ENCODE measurements at regions not wholly inside any gene's neighbourhood (a gene's known extent, or its start where the extent isn't known, plus 50 kb on each side); places are given as distances from the start of the nearest gene placed in this dataset.

- TF ChIP-seq, protein P1, sequence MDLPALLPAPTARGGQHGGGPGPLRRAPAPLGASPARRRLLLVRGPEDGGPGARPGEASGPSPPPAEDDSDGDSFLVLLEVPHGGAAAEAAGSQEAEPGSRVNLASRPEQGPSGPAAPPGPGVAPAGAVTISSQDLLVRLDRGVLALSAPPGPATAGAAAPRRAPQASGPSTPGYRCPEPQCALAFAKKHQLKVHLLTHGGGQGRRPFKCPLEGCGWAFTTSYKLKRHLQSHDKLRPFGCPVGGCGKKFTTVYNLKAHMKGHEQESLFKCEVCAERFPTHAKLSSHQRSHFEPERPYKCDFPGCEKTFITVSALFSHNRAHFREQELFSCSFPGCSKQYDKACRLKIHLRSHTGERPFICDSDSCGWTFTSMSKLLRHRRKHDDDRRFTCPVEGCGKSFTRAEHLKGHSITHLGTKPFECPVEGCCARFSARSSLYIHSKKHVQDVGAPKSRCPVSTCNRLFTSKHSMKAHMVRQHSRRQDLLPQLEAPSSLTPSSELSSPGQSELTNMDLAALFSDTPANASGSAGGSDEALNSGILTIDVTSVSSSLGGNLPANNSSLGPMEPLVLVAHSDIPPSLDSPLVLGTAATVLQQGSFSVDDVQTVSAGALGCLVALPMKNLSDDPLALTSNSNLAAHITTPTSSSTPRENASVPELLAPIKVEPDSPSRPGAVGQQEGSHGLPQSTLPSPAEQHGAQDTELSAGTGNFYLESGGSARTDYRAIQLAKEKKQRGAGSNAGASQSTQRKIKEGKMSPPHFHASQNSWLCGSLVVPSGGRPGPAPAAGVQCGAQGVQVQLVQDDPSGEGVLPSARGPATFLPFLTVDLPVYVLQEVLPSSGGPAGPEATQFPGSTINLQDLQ (CRISPR knock-in tag; IDR thresholded peaks at IDR 0.05) = no peak
- TF ChIP-seq MYC (CRISPR knock-in tag; IDR thresholded peaks at IDR 0.05; ENCODE audit: borderline replicate concordance) (no peak), ZNF530 (CRISPR knock-in tag; IDR thresholded peaks at IDR 0.05; ENCODE audit: low read depth) (no peak)
Observed at GRCh38 chr2:78782196-78782595, 243.3 kb upstream of the REG3G start (continued).

- no peaks in the 10 kb centered on the region for H3K4me1 ChIP-seq (ENCODE audit: insufficient read depth, low read length)
- TF ChIP-seq, protein P2, sequence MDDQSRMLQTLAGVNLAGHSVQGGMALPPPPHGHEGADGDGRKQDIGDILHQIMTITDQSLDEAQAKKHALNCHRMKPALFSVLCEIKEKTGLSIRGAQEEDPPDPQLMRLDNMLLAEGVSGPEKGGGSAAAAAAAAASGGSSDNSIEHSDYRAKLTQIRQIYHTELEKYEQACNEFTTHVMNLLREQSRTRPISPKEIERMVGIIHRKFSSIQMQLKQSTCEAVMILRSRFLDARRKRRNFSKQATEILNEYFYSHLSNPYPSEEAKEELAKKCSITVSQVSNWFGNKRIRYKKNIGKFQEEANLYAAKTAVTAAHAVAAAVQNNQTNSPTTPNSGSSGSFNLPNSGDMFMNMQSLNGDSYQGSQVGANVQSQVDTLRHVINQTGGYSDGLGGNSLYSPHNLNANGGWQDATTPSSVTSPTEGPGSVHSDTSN (CRISPR knock-in tag; IDR thresholded peaks at IDR 0.05; ENCODE audit: borderline replicate concordance) = no peak
- TF ChIP-seq BRCA1 (CRISPR knock-in tag; IDR thresholded peaks at IDR 0.05) (no peak), ZMAT3 (CRISPR knock-in tag; conservative IDR thresholded peaks at IDR 0.05) (no peak), ATF6 (CRISPR knock-in tag; conservative IDR thresholded peaks at IDR 0.05) (no peak), ZNF383 (CRISPR knock-in tag; IDR thresholded peaks at IDR 0.05; ENCODE audit: borderline replicate concordance) (no peak)
- TF ChIP-seq, protein P3, sequence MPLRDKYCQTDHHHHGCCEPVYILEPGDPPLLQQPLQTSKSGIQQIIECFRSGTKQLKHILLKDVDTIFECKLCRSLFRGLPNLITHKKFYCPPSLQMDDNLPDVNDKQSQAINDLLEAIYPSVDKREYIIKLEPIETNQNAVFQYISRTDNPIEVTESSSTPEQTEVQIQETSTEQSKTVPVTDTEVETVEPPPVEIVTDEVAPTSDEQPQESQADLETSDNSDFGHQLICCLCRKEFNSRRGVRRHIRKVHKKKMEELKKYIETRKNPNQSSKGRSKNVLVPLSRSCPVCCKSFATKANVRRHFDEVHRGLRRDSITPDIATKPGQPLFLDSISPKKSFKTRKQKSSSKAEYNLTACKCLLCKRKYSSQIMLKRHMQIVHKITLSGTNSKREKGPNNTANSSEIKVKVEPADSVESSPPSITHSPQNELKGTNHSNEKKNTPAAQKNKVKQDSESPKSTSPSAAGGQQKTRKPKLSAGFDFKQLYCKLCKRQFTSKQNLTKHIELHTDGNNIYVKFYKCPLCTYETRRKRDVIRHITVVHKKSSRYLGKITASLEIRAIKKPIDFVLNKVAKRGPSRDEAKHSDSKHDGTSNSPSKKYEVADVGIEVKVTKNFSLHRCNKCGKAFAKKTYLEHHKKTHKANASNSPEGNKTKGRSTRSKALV (CRISPR knock-in tag; IDR thresholded peaks at IDR 0.05) = no peak
Observed at GRCh38 chr2:78811955-78812610, 213.4 kb upstream of the REG3G start.

More at GRCh38 chr2:78811955-78812610, 213.4 kb upstream of the REG3G start:
- no peak overlapping the region for H3K9ac ChIP-seq (ENCODE audit: insufficient read depth, low read depth, low read length)
- no peaks in the 10 kb centered on the region for H3K36me3 ChIP-seq (replicated peaks in 1 of 2; ENCODE audit: control insufficient read depth in 1 of 2, insufficient read depth in 2 of 2, low read length in 2 of 2)
- ChIA-PET CTCF (ENCODE audit: low intra/inter-chr PET ratio, low total read pairs) (no interaction called here), POLR2A (no interaction called here)
- H3K27ac ChIP-seq (ENCODE audit: extremely low read length, insufficient read depth, low read length) = no peak overlapping the region
- no peak for ATAC-seq
- H3K27me3 ChIP-seq (ENCODE audit: control insufficient read depth in 1 of 2, insufficient read depth in 2 of 2, low read length in 2 of 2) = peaks cover 0 to under 1% of the 10 kb centered on the region in 2 experiments; a peak in 2 of 5 replicates
- in situ Hi-C loops (cut with HindIII; ENCODE audit: extremely low pct_ligation_motif_present, low pct_unique_long_range_greater_than_20kb) (no loop called here), intact Hi-C loops (cut with micrococcal nuclease; ENCODE audit: unreplicated experiment) (no loop called here)
- H3K9me3 ChIP-seq (ENCODE audit: low read length) = no peaks in the 10 kb centered on the region
- no peak overlapping the region for H2AFZ ChIP-seq (ENCODE audit: low read length)
- no peaks in the 10 kb centered on the region for H4K20me1 ChIP-seq (ENCODE audit: insufficient read depth, low read length)
- no TSS peak for BruUV-seq (replicated peaks)
- no peak for DNase-seq (ENCODE audit: low spot score)
- FAIRE-seq = no peak
- no peaks in the 10 kb centered on the region for H3K79me2 ChIP-seq (ENCODE audit: insufficient read depth, low read length)
- H3K4me2 ChIP-seq (ENCODE audit: low read depth, low read length) = no peak overlapping the region
- under 1% methylated on average over 3 of the region's 3 CpGs for WGBS (ENCODE audit: low lambda C conversion rate)
- no peak overlapping the region for H3K4me3 ChIP-seq (replicated peaks in 1 of 3; ENCODE audit: insufficient read depth in 1 of 3, low read depth in 2 of 3, low read length in 3 of 3)

Data from HepG2 (cell line).